GM12892 (cell line): ENCODE measurements at regions not wholly inside any gene's neighbourhood (a gene's known extent, or its start where the extent isn't known, plus 50 kb on each side); places are given as distances from the start of the nearest gene placed in this dataset.

Source experiments
- POLR2A ChIP-seq: IDR thresholded peaks from 2 replicates; pipeline ENCODE4 v1.6.1; 2011; ENCODE audit warnings: low read depth, low read length, control low read depth
- POLR2AphosphoS5 ChIP-seq: IDR thresholded peaks from 2 replicates; pipeline ENCODE4 v1.6.1; 2011; ENCODE audit warnings: low read depth, low read length, control low read depth
- TAF1 ChIP-seq: IDR thresholded peaks from 2 replicates; pipeline ENCODE4 v1.6.1; 2011; ENCODE audit warnings: low read depth, mild to moderate bottlenecking, control low read depth, low read length, borderline replicate concordance

DNA sequence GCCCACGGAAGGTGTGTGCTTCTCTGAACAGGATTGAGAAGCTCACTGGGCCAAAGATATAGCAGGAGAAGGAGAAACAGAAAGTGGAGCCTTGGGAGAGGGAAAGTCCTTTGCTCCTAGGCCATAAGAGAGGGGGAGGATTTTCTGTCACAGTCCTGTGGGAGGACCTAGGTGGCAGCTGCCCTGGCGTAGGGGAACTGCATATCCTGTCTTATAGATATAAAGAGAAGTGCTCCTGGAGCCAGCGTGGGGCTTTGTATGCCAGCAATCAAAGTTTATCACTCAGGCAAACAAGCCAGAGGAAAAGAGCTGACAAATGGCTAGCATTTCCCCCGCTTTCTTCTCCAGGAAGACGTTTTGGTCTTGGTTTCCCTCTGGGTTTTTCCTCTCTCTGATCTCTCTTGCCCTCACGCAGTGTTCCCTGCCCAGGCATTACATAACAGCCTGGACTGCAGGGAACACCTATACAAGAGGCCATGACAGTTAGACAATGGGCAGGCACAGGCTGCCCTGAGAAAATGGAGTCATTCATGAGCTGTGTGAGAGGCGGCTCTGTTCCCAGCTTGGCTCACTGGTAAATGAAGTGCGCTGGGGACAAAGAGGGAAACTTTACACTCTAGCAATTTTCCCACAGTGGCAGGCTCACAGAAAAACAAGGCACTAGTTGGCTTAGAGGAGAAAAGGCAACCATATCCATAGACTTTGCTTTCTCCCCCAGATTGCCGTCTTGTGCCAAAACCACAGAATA is 52.5 kb upstream of the ZNF648 start:
- TF ChIP-seq POLR2A (no peak), POLR2AphosphoS5 (no peak), TAF1 (no peak)
